Gastrocnemius medialis (tissue), 4 donors: ENCODE measurements at regions not wholly inside any gene's neighbourhood (a gene's known extent, or its start where the extent isn't known, plus 50 kb on each side); places are given as distances from the start of the nearest gene placed in this dataset.

Experiments
- CTCF ChIP-seq, 5 experiments: fragments of 450-650 bp in 3 of 5; fragments of 200-600 bp in 2 of 5; sonication (generic) in 2 of 5; IDR thresholded peaks in 4 of 5; conservative IDR thresholded peaks in 1 of 5; 1 replicate in 4 of 5; 2 replicates in 1 of 5; pipeline ENCODE4 v1.5.1; 2016 to 2019; ENCODE audit warnings: antibody characterized with exemption in 5 of 5, mild to moderate bottlenecking in 3 of 5, moderate library complexity in 3 of 5
- POLR2A ChIP-seq, 2 donors: fragments of 450-650 bp; IDR thresholded peaks; one replicate each; pipeline ENCODE4 v1.6.1; 2017; ENCODE audit warnings: antibody characterized with exemption in 2 of 2, mild to moderate bottlenecking in 2 of 2, moderate library complexity in 2 of 2

GRCh38 chr13:89315287-89315686, 1644.1 kb downstream of the SLITRK5 start:
- TF ChIP-seq CTCF (IDR thresholded peaks at IDR 0.05 in 4 of 5, conservative IDR thresholded peaks at IDR 0.05 in 1 of 5) (no peak), POLR2A (IDR thresholded peaks at IDR 0.05) (no peak)
